HEK293T (cell line): ENCODE measurements at regions not wholly inside any gene's neighbourhood (a gene's known extent, or its start where the extent isn't known, plus 50 kb on each side); places are given as distances from the start of the nearest gene placed in this dataset.
"Not testable (repeated sequence)": the region's sequence is repeated elsewhere in the genome, so short reads cannot be mapped to it uniquely, and the experiment has no call there.

ENCODE experiments used
- ARNT ChIP-seq: fragments of 450-650 bp; IDR thresholded peaks from 2 replicates; pipeline ENCODE4 v1.6.1; 2017; ENCODE audit warnings: mild to moderate bottlenecking
- BHLHE40 ChIP-seq: fragments of 450-650 bp; IDR thresholded peaks from 2 replicates; pipeline ENCODE4 v1.6.1; 2016; ENCODE audit warnings: mild to moderate bottlenecking, moderate library complexity, borderline replicate concordance
- CTBP1 ChIP-seq: fragments of 450-650 bp; IDR thresholded peaks from 2 replicates; pipeline ENCODE4 v1.6.1; 2016; ENCODE audit warnings: borderline replicate concordance
- ELF4 ChIP-seq: fragments of 450-650 bp; IDR thresholded peaks from 2 replicates; pipeline ENCODE4 v1.6.1; 2017; ENCODE audit warnings: antibody characterized with exemption
- FOXA1 ChIP-seq: fragments of 450-650 bp; IDR thresholded peaks from 2 replicates; pipeline ENCODE4 v1.6.1; 2016; ENCODE audit warnings: mild to moderate bottlenecking
- FOXK2 ChIP-seq: fragments of 450-650 bp; IDR thresholded peaks from 2 replicates; pipeline ENCODE4 v1.6.1; 2016; ENCODE audit warnings: mild to moderate bottlenecking
- FOXM1 ChIP-seq: fragments of 450-650 bp; IDR thresholded peaks from 2 replicates; pipeline ENCODE4 v1.6.1; 2017; ENCODE audit warnings: mild to moderate bottlenecking, borderline replicate concordance
- NFRKB ChIP-seq: fragments of 450-650 bp; IDR thresholded peaks from 2 replicates; pipeline ENCODE4 v1.6.1; 2016; ENCODE audit warnings: mild to moderate bottlenecking, moderate library complexity
- PKNOX1 ChIP-seq: fragments of 450-650 bp; IDR thresholded peaks from 2 replicates; pipeline ENCODE4 v1.6.1; 2016
- SUZ12 ChIP-seq: fragments of 450-650 bp; IDR thresholded peaks from 2 replicates; pipeline ENCODE4 v1.6.1; 2016; ENCODE audit warnings: mild to moderate bottlenecking
- TARDBP ChIP-seq: fragments of 450-650 bp; IDR thresholded peaks from 2 replicates; pipeline ENCODE4 v1.6.1; 2016

DNA sequence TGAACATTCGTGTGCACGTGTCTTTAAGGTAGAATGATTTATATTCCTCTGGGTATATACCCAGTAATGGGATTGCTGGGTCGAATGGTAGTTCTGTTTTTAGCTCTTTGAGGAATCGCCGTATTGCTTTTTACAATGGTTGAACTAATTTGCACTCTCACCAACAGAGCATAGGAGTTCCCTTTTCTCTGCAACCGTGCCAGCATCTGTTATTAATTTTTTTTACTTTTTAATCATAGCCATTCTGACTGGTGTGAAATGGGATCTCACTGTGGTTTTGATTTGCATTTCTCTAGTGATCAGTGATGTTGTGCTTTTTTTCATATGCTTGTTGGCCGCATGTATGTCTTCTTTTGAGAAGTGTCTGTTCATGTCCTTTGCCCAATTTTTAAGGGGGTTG lies 185.0 kb downstream of the PSMG1 start:
- TF ChIP-seq TARDBP, ELF4, SUZ12, BHLHE40, ARNT, FOXA1, FOXM1, FOXK2, CTBP1, PKNOX1, NFRKB: not testable (repeated sequence)
